Adipocyte (in vitro differentiated cells): ENCODE measurements at regions not wholly inside any gene's neighbourhood (a gene's known extent, or its start where the extent isn't known, plus 50 kb on each side); places are given as distances from the start of the nearest gene placed in this dataset.
"Not testable (repeated sequence)": the region's sequence is repeated elsewhere in the genome, so short reads cannot be mapped to it uniquely, and the experiment has no call there.

Source experiments
- DNase-seq: peaks from one replicate; pipeline ENCODE4 v3.0.0-alpha.2; 2015; ENCODE audit warnings: low read depth
- H3K27me3 ChIP-seq: replicated peaks from 2 replicates; pipeline ENCODE4 v1.7.0; 2013; ENCODE audit warnings: mild to moderate bottlenecking, low read length, moderate library complexity; ENCODE audit not compliant: control insufficient read depth, insufficient read depth
- H3K36me3 ChIP-seq: 2 replicates; pipeline ENCODE4 v1.7.0; 2013; ENCODE audit warnings: low read length, mild to moderate bottlenecking, moderate library complexity; ENCODE audit not compliant: control insufficient read depth, insufficient read depth, severe bottlenecking
- H3K4me1 ChIP-seq: 2 replicates; pipeline ENCODE4 v1.7.0; 2013; ENCODE audit warnings: mild to moderate bottlenecking, low read length, moderate library complexity; ENCODE audit not compliant: control insufficient read depth, insufficient read depth
- H3K4me3 ChIP-seq: 2 replicates; pipeline ENCODE4 v1.7.0; 2013; ENCODE audit warnings: mild to moderate bottlenecking, low read length, moderate library complexity
- H3K9ac ChIP-seq: 2 replicates; pipeline ENCODE4 v1.7.0; 2013; ENCODE audit warnings: mild to moderate bottlenecking, low read length, moderate library complexity
- H3K9me3 ChIP-seq: 2 replicates; pipeline ENCODE4 v1.7.0; 2013; ENCODE audit warnings: mild to moderate bottlenecking, low read length, moderate library complexity; ENCODE audit not compliant: control insufficient read depth

DNA sequence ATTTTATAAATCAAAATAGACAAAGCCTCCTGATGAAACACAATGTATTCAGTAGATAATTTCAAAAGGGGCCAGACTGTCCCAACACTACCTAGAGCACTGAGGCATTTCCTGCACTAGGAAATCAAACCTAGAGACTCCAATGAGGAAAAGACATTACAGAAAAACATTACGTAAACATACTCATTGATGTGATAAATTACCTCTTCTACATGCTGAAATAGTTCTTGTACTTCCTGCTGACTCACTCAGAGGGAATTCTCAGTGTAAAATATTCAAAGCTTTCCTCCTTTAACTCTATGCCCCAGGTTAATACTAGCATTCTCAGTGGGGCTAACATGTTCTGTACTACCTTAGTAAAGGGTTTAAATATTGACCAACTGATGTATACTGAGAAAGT is 178.0 kb downstream of the ESM1 start:
- no peaks in the 10 kb centered on the region for H3K27me3 ChIP-seq
- DNase-seq, result peak; percentile 41
- H3K9me3 ChIP-seq, result no peaks in the 10 kb centered on the region

DNA sequence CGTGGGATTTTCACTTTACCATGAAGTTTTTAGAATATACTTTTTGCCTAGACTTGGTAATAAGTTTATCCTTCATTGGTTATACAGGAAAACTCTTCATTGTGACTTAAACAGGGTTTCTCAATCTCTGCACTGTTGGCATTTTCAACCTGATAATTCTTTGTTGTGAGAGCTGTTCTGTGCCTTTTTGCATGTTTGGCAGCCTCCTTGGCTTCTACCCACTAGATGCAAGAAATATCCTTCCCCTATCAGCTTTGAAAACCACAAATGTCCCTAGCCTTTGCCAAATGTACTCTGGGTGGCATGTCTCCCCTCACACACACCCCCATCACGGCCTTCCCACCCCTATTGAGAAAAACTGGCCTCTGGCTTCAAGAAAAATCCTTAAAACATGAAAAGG is 180.9 kb downstream of the ESM1 start:
- no peak overlapping the region for H3K4me3 ChIP-seq
- DNase-seq, result peak; percentile 50
- H3K9me3 ChIP-seq, result no peaks in the 10 kb centered on the region
- H3K36me3 ChIP-seq, result no peaks in the 10 kb centered on the region
- peak overlapping the region; percentile 13 for H3K9ac ChIP-seq
- no peaks in the 10 kb centered on the region for H3K27me3 ChIP-seq
- H3K4me1 ChIP-seq, result peaks cover 39% of the 10 kb centered on the region

More for the DNA sequence above, 178.0 kb downstream of the ESM1 start:
- no peaks in the 10 kb centered on the region for H3K36me3 ChIP-seq
- no peak overlapping the region for H3K4me3 ChIP-seq
- H3K9ac ChIP-seq, result no peak overlapping the region
- H3K4me1 ChIP-seq, result peaks cover 39% of the 10 kb centered on the region

DNA sequence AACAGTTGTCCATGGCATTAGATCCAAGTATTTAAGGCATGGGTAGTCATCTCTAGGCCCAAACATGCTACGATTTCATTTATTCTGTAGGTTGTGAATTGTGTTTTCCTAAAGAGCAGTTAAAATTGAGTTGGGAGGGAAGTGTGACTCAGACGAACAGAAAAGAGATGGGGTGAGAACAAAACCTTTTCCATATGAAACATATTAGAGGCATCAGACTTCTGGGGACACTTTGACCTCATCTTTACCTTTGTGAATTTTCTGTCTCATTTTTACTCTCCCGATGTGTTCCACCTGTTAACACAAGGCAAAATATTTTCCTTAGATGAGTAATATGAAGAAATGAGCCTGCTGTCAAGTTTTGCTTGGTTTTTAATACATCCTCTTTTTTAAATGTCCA is 181.3 kb downstream of the ESM1 start:
- Histone ChIP-seq H3K9ac (peak overlapping the region; percentile 13), H3K36me3 (no peaks in the 10 kb centered on the region), H3K27me3 (no peaks in the 10 kb centered on the region), H3K4me1 (peaks cover 39% of the 10 kb centered on the region), H3K9me3 (no peaks in the 10 kb centered on the region), H3K4me3 (no peak overlapping the region)
- DNase-seq, result peak; percentile 40

DNA sequence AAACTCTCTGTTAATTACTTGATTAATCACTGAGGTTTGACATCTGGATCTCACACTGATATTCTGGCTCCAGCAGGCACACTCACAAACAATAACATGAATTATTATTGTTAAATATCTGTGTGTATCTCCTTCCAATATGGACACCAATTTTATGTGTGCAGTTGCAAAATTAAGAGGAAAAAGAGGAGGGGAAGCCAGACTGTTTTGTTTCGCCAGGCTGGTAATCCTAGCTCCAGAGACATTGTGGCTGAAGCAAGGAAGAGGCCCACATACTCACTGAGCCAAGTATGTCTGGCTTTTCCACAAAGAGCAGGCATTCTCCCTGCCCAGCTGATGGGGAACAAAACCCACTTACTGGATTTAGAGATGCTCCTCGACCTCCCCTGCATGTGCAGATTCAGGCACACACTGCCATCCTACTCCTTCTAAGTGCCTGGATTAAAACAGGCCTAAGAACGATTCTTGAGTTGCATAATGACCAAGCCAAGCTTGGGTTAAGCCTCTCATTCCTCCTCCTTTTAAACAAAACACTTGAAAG is 181.9 kb downstream of the ESM1 start:
- H3K4me1 ChIP-seq, result peaks cover 39% of the 10 kb centered on the region
- H3K36me3 ChIP-seq, result no peaks in the 10 kb centered on the region
- H3K9ac ChIP-seq, result peak overlapping the region; percentile 13
- DNase-seq, result peak; percentile 51
- no peaks in the 10 kb centered on the region for H3K9me3 ChIP-seq
- no peak overlapping the region for H3K4me3 ChIP-seq
- no peaks in the 10 kb centered on the region for H3K27me3 ChIP-seq

DNA sequence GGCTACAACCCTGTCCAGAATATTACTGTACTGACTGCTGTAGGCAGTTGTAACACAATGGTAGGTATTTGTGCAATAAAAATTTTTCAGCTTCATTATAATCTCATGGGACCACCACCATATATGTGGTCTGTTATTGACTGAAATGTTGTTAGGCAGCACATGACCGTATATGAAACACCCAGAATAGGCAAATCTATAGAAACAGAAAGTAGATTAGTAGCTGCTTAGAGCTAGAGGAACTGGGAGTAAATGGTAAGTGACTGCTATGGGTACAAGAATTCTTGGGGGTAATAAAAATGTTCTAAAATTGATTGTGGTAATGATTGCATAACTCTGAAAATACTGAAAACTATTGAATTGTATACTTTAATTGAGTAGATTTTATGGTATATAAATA is 185.7 kb downstream of the ESM1 start:
- Histone ChIP-seq H3K4me1 (peaks cover 27% of the 10 kb centered on the region), H3K27me3 (no peaks in the 10 kb centered on the region), H3K9ac (no peak overlapping the region), H3K9me3 (no peaks in the 10 kb centered on the region), H3K4me3 (no peak overlapping the region), H3K36me3 (no peaks in the 10 kb centered on the region)
- no peak for DNase-seq

DNA sequence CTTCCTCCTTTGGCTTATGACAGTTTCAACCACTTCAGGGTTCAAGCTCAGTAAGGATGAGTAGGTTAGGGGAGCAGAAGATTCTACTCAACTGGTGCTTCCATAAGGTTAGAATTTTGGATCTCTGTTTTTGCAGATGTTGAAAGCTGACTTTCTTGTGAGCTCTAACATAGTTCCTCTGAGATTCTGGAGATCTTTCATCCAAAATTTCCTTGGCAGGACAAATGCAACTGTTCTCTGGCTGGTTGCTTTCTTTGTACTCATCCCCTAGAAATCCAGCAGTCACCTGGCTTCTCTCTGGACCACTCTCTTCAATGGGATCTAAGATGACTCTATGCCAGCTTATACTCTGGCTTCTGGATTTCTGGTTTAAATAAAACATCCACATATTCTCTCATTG is 189.6 kb downstream of the ESM1 start:
- H3K36me3 ChIP-seq, result no peaks in the 10 kb centered on the region
- DNase-seq, result no peak
- H3K4me3 ChIP-seq, result no peak overlapping the region
- H3K9me3 ChIP-seq, result no peaks in the 10 kb centered on the region
- peaks cover 14% of the 10 kb centered on the region for H3K4me1 ChIP-seq
- no peak overlapping the region for H3K9ac ChIP-seq
- H3K27me3 ChIP-seq, result no peaks in the 10 kb centered on the region

DNA sequence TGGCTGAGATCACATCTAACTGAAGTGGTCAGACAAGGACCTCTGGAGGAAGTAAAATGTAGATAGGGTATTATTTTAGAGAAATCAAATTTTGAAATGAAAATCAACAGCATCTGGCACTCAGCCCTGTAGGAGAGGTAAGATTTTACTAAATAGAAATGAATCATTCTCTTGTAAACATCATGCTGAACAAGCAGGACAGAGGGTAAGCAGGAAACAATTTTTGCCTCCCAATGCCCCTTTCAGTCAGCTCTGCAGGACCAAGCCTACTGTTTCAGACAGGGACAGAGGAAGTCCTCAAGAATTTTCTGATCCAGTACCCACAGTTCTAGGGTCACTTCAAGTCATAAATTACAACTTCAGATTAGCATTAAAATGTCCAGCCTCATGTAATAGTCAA is 190.1 kb downstream of the ESM1 start:
- Histone ChIP-seq H3K36me3 (no peaks in the 10 kb centered on the region), H3K4me3 (no peak overlapping the region), H3K4me1 (peaks cover 14% of the 10 kb centered on the region), H3K9ac (no peak overlapping the region), H3K27me3 (no peaks in the 10 kb centered on the region), H3K9me3 (no peaks in the 10 kb centered on the region)
- DNase-seq, result peak; percentile 29

DNA sequence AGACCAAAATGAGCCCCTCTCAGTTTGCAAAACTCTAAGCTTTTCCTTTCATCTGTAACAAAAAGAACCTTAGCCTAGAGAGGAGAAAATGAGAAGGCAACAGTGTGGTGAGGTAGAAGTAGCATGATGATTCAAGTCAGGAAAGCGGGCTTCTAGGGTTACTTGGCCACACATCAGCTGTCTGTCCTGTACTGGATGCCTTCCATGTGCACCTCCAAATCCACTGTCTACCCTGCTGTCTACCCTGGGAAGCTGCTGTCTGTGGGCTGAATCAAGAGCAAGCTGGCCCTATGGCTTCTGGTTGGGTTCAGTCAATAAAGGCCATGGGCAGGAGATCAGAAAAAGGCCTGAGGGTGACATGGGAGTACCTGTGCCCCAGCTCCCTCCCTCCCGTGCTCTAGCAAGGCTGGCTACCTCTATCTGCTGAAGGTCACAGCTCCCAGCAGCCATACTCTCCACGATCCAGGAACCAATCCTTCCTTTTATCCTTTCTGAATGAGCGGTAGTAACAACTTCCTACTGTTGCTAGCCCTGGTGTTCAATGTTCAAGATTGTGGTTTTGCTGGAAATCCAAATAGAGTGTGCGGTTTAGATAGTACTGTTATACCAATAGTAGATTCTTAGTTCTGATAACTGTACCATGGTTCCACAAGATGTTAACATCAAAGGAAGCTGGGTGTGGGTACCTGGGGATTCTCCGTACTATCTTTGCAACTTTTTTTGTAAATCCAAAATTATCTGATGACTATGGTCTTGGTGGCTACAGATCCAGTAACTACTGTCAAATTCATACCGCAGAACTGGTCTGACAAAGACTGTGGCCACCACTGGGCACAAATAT is 191.0 kb downstream of the ESM1 start:
- no peak for DNase-seq

DNA sequence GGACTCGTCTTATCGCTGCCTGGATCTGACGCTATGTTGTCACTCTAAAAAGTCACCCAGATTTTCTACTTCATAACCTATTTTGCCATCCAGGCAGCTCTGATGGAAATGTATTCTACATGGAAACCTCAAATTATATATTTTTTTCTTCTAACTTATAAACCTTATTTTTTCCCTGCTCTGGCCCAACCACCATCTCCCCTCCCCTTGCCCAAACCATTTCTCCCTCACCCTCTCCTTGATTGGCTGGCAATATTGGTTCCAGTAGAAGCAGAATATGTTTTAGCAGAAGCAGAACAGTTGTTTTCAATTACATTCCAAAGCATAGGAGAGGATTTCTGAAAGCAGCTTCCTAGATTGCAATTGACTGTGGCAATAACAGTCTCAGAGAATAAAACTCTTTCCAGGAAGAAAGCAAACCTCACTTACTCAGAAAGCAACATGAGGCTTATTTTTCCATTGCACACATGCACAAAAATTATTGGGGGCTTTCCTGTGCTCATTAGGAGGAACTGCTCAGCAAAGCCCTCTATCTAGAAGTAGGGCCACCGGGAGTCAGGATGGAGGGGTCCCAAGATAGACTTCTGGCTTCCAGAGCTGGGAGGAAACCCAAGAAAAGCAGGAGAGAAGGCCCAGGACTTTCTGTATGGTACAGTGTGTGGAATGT is 191.8 kb downstream of the ESM1 start:
- peaks cover 14% of the 10 kb centered on the region for H3K4me1 ChIP-seq
- no peaks in the 10 kb centered on the region for H3K9me3 ChIP-seq
- no peak overlapping the region for H3K4me3 ChIP-seq
- no peaks in the 10 kb centered on the region for H3K27me3 ChIP-seq
- no peaks in the 10 kb centered on the region for H3K36me3 ChIP-seq
- H3K9ac ChIP-seq, result no peak overlapping the region
- DNase-seq, result peak; percentile 87

More for the DNA sequence above, 191.0 kb downstream of the ESM1 start:
- Histone ChIP-seq H3K4me3 (no peak overlapping the region), H3K9ac (no peak overlapping the region), H3K27me3 (no peaks in the 10 kb centered on the region), H3K9me3 (no peaks in the 10 kb centered on the region), H3K36me3 (no peaks in the 10 kb centered on the region), H3K4me1 (peaks cover 14% of the 10 kb centered on the region)

DNA sequence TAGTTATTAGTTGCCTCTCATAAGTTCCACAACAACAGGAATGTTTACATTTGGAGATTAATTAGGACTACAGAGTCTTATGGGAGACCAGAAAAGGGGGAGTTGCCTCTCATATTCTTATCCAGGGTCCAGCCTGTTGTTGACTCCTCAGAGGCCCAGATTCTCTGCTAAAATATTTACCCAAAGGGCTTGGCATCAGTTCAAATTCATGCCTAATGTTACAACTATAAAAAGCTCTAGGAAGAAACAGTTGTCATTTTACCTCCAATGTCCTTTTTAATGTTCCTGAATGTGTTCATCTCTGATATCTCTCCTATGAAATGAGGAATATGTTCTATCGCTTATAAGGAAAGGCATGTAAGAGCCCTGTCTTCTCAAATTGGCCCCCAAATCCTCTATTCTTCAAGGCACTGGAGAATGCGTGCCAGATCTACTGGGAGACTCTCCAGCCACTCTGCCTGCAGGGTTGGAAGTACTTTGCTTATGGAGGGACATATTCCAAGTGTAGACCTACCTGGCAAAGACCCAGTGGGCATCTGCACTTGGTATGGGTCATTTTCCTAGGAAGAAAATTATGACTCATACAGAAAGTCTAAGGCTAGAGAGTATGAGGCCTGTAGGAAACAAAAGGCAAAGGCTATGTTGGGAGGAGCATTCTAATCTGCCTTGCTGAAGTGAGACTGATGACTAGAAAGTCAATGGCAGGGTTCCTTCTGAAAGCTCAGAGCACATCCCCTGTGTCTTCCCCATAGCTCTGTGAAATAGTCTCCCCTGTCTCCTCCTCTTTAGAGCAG is 192.6 kb downstream of the ESM1 start:
- Histone ChIP-seq H3K4me3 (no peak overlapping the region), H3K4me1 (peaks cover 14% of the 10 kb centered on the region), H3K27me3 (no peaks in the 10 kb centered on the region), H3K36me3 (no peaks in the 10 kb centered on the region), H3K9ac (no peak overlapping the region), H3K9me3 (no peaks in the 10 kb centered on the region)
- DNase-seq, result peak; percentile 51

DNA sequence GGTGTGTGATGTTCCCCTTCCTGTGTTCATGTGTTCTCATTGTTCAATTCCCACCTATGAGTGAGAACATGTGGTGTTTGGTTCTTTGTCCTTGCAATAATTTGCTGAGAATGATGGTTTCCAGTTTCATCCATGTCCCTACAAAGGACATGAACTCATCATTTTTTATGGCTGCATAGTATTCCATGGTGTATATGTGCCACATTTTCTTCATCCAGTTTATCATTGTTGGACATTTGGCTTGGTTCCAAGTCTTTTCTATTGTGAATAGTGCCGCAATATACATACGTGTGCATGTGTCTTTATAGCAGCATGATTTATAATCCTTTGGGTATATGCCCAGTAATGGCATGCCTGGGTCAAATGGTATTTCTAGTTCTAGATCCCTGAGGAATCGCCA is 197.5 kb downstream of the ESM1 start:
- not testable (repeated sequence) for H3K4me3 ChIP-seq, H3K27me3 ChIP-seq, H3K36me3 ChIP-seq, H3K9ac ChIP-seq, H3K4me1 ChIP-seq, DNase-seq, H3K9me3 ChIP-seq
